GM12878 (cell line): ENCODE measurements at regions not wholly inside any gene's neighbourhood (a gene's known extent, or its start where the extent isn't known, plus 50 kb on each side); places are given as distances from the start of the nearest gene placed in this dataset.

ENCODE experiments used
- CHD1 ChIP-seq: IDR thresholded peaks from 2 replicates; pipeline ENCODE4 v1.6.1; 2012; ENCODE audit warnings: low read depth, low read length, improper control_type of control experiment
- E2F4 ChIP-seq: IDR thresholded peaks from 2 replicates; pipeline ENCODE4 v1.6.1; 2012; ENCODE audit warnings: low read depth, low read length, improper control_type of control experiment
- EP300 ChIP-seq, 2 experiments: fragments of 150-350 bp in 1 of 2; IDR thresholded peaks; 2 replicates each; pipeline ENCODE4 v1.6.1; 2011 to 2012; ENCODE audit warnings: low read depth in 2 of 2, low read length in 2 of 2, borderline replicate concordance in 1 of 2, improper control_type of control experiment in 1 of 2, inconsistent platforms in 1 of 2; ENCODE audit not compliant: control insufficient read depth in 1 of 2
- IRF3 ChIP-seq: fragments of 450-650 bp; IDR thresholded peaks from 2 replicates; pipeline ENCODE4 v1.6.1; 2014; ENCODE audit warnings: mild to moderate bottlenecking
- IRF4 ChIP-seq: IDR thresholded peaks from 2 replicates; pipeline ENCODE4 v1.6.1; 2011; ENCODE audit warnings: low read depth, low read length
- NFXL1 ChIP-seq: fragments of 450-650 bp; IDR thresholded peaks from 2 replicates; pipeline ENCODE4 v1.6.1; 2017; ENCODE audit warnings: antibody characterized with exemption, mild to moderate bottlenecking, borderline replicate concordance
- PAX5 ChIP-seq: IDR thresholded peaks from 2 replicates; pipeline ENCODE4 v1.6.1; 2011; ENCODE audit warnings: low read depth, low read length, borderline replicate concordance
- SIX5 ChIP-seq: IDR thresholded peaks from 2 replicates; pipeline ENCODE4 v1.6.1; 2011; ENCODE audit warnings: mild to moderate bottlenecking, low read depth, low read length, moderate library complexity; ENCODE audit not compliant: severe bottlenecking
- SMAD5 ChIP-seq: IDR thresholded peaks from 2 replicates; pipeline ENCODE4 v1.6.1; 2016; ENCODE audit warnings: antibody characterized with exemption, low read depth
- TCF12 ChIP-seq: IDR thresholded peaks from 2 replicates; pipeline ENCODE4 v1.6.1; 2011; ENCODE audit warnings: low read depth, mild to moderate bottlenecking, low read length
- ZNF687 ChIP-seq: fragments of 450-650 bp; IDR thresholded peaks from 2 replicates; pipeline ENCODE4 v1.6.1; 2017; ENCODE audit warnings: mild to moderate bottlenecking, moderate library complexity

- TF ChIP-seq SIX5 (no peak), IRF3 (no peak), ZNF687 (0 out of 2 replicates have a peak, but pooled peaks have one; percentile 30), IRF4 (no peak), CHD1 (no peak), E2F4 (no peak), SMAD5 (no peak), PAX5 (no peak), TCF12 (no peak), EP300 (IDR thresholded peaks at IDR 0.05; ENCODE audit: borderline replicate concordance in 1 of 2, control insufficient read depth in 1 of 2, low read depth in 2 of 2, low read length in 2 of 2) (no peak), NFXL1 (no peak)
Observed at GRCh38 chr6:41463062-41463930, 82.9 kb upstream of the FOXP4 start (continued).
